H7 (cell line): ENCODE measurements at regions not wholly inside any gene's neighbourhood (a gene's known extent, or its start where the extent isn't known, plus 50 kb on each side); places are given as distances from the start of the nearest gene placed in this dataset.

Experiments
- DNase-seq: peaks from one replicate; pipeline ENCODE4 v3.0.0; 2012
- H3K27me3 ChIP-seq: 2 replicates; pipeline ENCODE4 v1.6.0; 2011; ENCODE audit warnings: mild to moderate bottlenecking, low read length; ENCODE audit not compliant: control insufficient read depth, insufficient read depth
- H3K36me3 ChIP-seq: replicated peaks from 2 replicates; pipeline ENCODE4 v1.5.1; 2011; ENCODE audit warnings: low read length; ENCODE audit not compliant: control insufficient read depth, insufficient read depth
- H3K4me3 ChIP-seq: 2 replicates; pipeline ENCODE4 v1.5.1; 2011; ENCODE audit warnings: low read depth, mild to moderate bottlenecking, control low read depth, low read length, moderate library complexity; ENCODE audit not compliant: insufficient read depth

- no peak for DNase-seq
- no peak overlapping the region for H3K4me3 ChIP-seq
- no peaks in the 10 kb centered on the region for H3K36me3 ChIP-seq
- no peaks in the 10 kb centered on the region for H3K27me3 ChIP-seq
These were observed 375.6 kb downstream of the SOX9 start for GRCh38 chr17:72496461-72496860.

GRCh38 chr17:72497915-72498314 is 377.1 kb downstream of the SOX9 start:
- Histone ChIP-seq H3K27me3 (no peaks in the 10 kb centered on the region), H3K4me3 (no peak overlapping the region), H3K36me3 (no peaks in the 10 kb centered on the region)
- no peak for DNase-seq

GRCh38 chr17:72498364-72499210 is 377.8 kb downstream of the SOX9 start:
- no peak for DNase-seq
- H3K27me3 ChIP-seq = no peaks in the 10 kb centered on the region
- no peak overlapping the region for H3K4me3 ChIP-seq
- H3K36me3 ChIP-seq = no peaks in the 10 kb centered on the region

GRCh38 chr17:72501404-72502370 is 380.9 kb downstream of the SOX9 start:
- H3K4me3 ChIP-seq = no peak overlapping the region
- H3K36me3 ChIP-seq = no peaks in the 10 kb centered on the region
- H3K27me3 ChIP-seq = no peaks in the 10 kb centered on the region
- DNase-seq = no peak

- DNase-seq = no peak
- Histone ChIP-seq H3K4me3 (no peak overlapping the region), H3K27me3 (no peaks in the 10 kb centered on the region), H3K36me3 (no peaks in the 10 kb centered on the region)
These were observed 381.8 kb downstream of the SOX9 start for GRCh38 chr17:72502371-72503341.

- Histone ChIP-seq H3K36me3 (no peaks in the 10 kb centered on the region), H3K4me3 (no peak overlapping the region), H3K27me3 (no peaks in the 10 kb centered on the region)
- DNase-seq = no peak
These were observed 382.7 kb downstream of the SOX9 start for GRCh38 chr17:72503556-72503955.

GRCh38 chr17:72504783-72505182 is 384.0 kb downstream of the SOX9 start:
- H3K27me3 ChIP-seq = no peaks in the 10 kb centered on the region
- H3K36me3 ChIP-seq = no peaks in the 10 kb centered on the region
- DNase-seq = no peak
- no peak overlapping the region for H3K4me3 ChIP-seq

- no peaks in the 10 kb centered on the region for H3K27me3 ChIP-seq
- H3K36me3 ChIP-seq = no peaks in the 10 kb centered on the region
- no peak overlapping the region for H3K4me3 ChIP-seq
- DNase-seq = no peak
These were observed 386.0 kb downstream of the SOX9 start for GRCh38 chr17:72506773-72507172.

- Histone ChIP-seq H3K4me3 (no peak overlapping the region), H3K27me3 (no peaks in the 10 kb centered on the region), H3K36me3 (no peaks in the 10 kb centered on the region)
- no peak for DNase-seq
These were observed 386.6 kb downstream of the SOX9 start for GRCh38 chr17:72507370-72507769.

- peak; percentile 14 for DNase-seq
- H3K27me3 ChIP-seq = no peaks in the 10 kb centered on the region
- H3K4me3 ChIP-seq = no peak overlapping the region
- no peaks in the 10 kb centered on the region for H3K36me3 ChIP-seq
These were observed 389.7 kb downstream of the SOX9 start for GRCh38 chr17:72510351-72511016.

GRCh38 chr17:72511242-72511641 is 390.4 kb downstream of the SOX9 start:
- no peaks in the 10 kb centered on the region for H3K27me3 ChIP-seq
- DNase-seq = no peak
- H3K36me3 ChIP-seq = no peaks in the 10 kb centered on the region
- H3K4me3 ChIP-seq = no peak overlapping the region

GRCh38 chr17:72511874-72512273 is 391.1 kb downstream of the SOX9 start:
- no peak overlapping the region for H3K4me3 ChIP-seq
- no peak for DNase-seq
- H3K27me3 ChIP-seq = no peaks in the 10 kb centered on the region
- H3K36me3 ChIP-seq = no peaks in the 10 kb centered on the region

- no peak for DNase-seq
- no peaks in the 10 kb centered on the region for H3K27me3 ChIP-seq
- no peak overlapping the region for H3K4me3 ChIP-seq
- H3K36me3 ChIP-seq = no peaks in the 10 kb centered on the region
These were observed 392.1 kb downstream of the SOX9 start for GRCh38 chr17:72512649-72513556.
